PC-3 (cell line): ENCODE measurements at regions not wholly inside any gene's neighbourhood (a gene's known extent, or its start where the extent isn't known, plus 50 kb on each side); places are given as distances from the start of the nearest gene placed in this dataset.

Experiments used
- ATAC-seq: fragments of 200-7000 bp; cut with Tn5 transposase; 2 replicates; pipeline ENCODE4 v1.9.1; 2020; ENCODE audit warnings: mild to moderate bottlenecking, moderate library complexity
- BruUV-seq: library from RNA; stranded (reverse); fragments of 400-500 nt; replicated peaks from 2 replicates; lab custom pipeline; 2021; lab: Mats Ljungman, UMichigan
- CTCF ChIA-PET: fragments of 300-600 bp; sonication (Branson Sonifier 250); formaldehyde crosslinking; loops from one replicate; lab custom pipeline; 2022; ENCODE audit warnings: antibody characterized with exemption; lab: Charles Lee
- POLR2A ChIA-PET: fragments of 300-600 bp; sonication (Branson Sonifier 250); formaldehyde crosslinking; loops from one replicate; lab custom pipeline; 2022; ENCODE audit warnings: antibody characterized with exemption; ENCODE audit not compliant: unreplicated experiment; lab: Charles Lee
- DNase-seq: peaks from one replicate; pipeline ENCODE4 v3.0.0-alpha.2; 2015
- H2AFZ ChIP-seq: fragments of 300-600 bp; sonication (generic); 2 replicates; pipeline ENCODE4 v1.6.0; 2016; ENCODE audit warnings: antibody characterized with exemption, low read length
- H3F3A ChIP-seq: fragments of 300-600 bp; sonication (generic); one replicate; pipeline ENCODE4 v1.6.0; 2017; ENCODE audit warnings: antibody characterized with exemption, low read length, control low read depth, mild to moderate bottlenecking; ENCODE audit not compliant: unreplicated experiment
- H3K27ac ChIP-seq: fragments of 300-600 bp; sonication (generic); 2 replicates; pipeline ENCODE4 v1.5.1; 2016; ENCODE audit warnings: mild to moderate bottlenecking, low read length
- H3K27me3 ChIP-seq: fragments of 300-600 bp; sonication (generic); 2 replicates; pipeline ENCODE4 v1.6.1; 2016; ENCODE audit warnings: low read length, mixed read lengths
- H3K36me3 ChIP-seq: fragments of 300-600 bp; sonication (generic); 2 replicates; pipeline ENCODE4 v1.6.1; 2016; ENCODE audit warnings: low read depth, mixed run types, low read length, mixed read lengths
- H3K4me1 ChIP-seq: fragments of 300-600 bp; sonication (generic); 2 replicates; pipeline ENCODE4 v1.5.1; 2016; ENCODE audit warnings: low read length; ENCODE audit not compliant: insufficient read depth
- H3K4me2 ChIP-seq: fragments of 300-600 bp; sonication (generic); 2 replicates; pipeline ENCODE4 v1.6.0; 2016; ENCODE audit warnings: low read length
- H3K4me3 ChIP-seq: fragments of 300-600 bp; sonication (generic); 2 replicates; pipeline ENCODE4 v1.5.1; 2016; ENCODE audit warnings: mild to moderate bottlenecking, low read length, mixed read lengths
- H3K79me2 ChIP-seq: fragments of 300-600 bp; sonication (generic); 2 replicates; pipeline ENCODE4 v1.6.1; 2017; ENCODE audit warnings: low read length, mixed read lengths
- H3K9ac ChIP-seq: fragments of 300-600 bp; sonication (generic); 2 replicates; pipeline ENCODE4 v1.6.0; 2016; ENCODE audit warnings: mild to moderate bottlenecking, low read length
- H3K9me2 ChIP-seq: fragments of 300-600 bp; sonication (generic); replicated peaks from 2 replicates; pipeline ENCODE4 v1.6.1; 2016; ENCODE audit warnings: mixed run types, low read length, mixed read lengths
- H3K9me3 ChIP-seq: fragments of 300-600 bp; sonication (generic); 2 replicates; pipeline ENCODE4 v1.6.1; 2016; ENCODE audit warnings: low read length, mixed read lengths
- H4K20me1 ChIP-seq: fragments of 300-600 bp; sonication (generic); 2 replicates; pipeline ENCODE4 v1.6.1; 2016; ENCODE audit warnings: low read length, mixed read lengths
- CTCF ChIP-seq: fragments of 300-600 bp; sonication (generic); conservative IDR thresholded peaks from 2 replicates; pipeline ENCODE4 v1.5.1; 2017; ENCODE audit warnings: antibody characterized with exemption, low read depth, mild to moderate bottlenecking, low read length
- EZH2 ChIP-seq: fragments of 300-600 bp; sonication (generic); IDR thresholded peaks from one replicate; pipeline ENCODE4 v1.6.1; 2017; ENCODE audit warnings: antibody characterized with exemption, mild to moderate bottlenecking, low read length; ENCODE audit not compliant: unreplicated experiment
- EZH2phosphoT487 ChIP-seq: fragments of 300-600 bp; sonication (generic); IDR thresholded peaks from 2 replicates; pipeline ENCODE4 v1.6.1; 2018; ENCODE audit warnings: mild to moderate bottlenecking, antibody characterized with exemption, low read length, borderline replicate concordance
- intact Hi-C: fragments of 100-400 bp; cut with micrococcal nuclease; formaldehyde crosslinking; loops from 2 replicates; pipeline ENCODE4 v1.9.0; 2023

GRCh38 chr12:90343966-90344365 lies 611.0 kb downstream of the CCER1 start:
- H3F3A ChIP-seq: no peaks in the 10 kb centered on the region
- intact Hi-C loops: no loop called here
- ATAC-seq (no peak), DNase-seq (no peak)
- no peak overlapping the region for H3K4me3 ChIP-seq
- no peak overlapping the region for H3K27ac ChIP-seq
- H3K79me2 ChIP-seq: no peaks in the 10 kb centered on the region
- ChIA-PET POLR2A (no interaction called here), CTCF (no interaction called here)
- TF ChIP-seq EZH2phosphoT487 (no peak), EZH2 (no peak), CTCF (no peak)
- no peak overlapping the region for H2AFZ ChIP-seq
- no peaks in the 10 kb centered on the region for H3K27me3 ChIP-seq
- H4K20me1 ChIP-seq: no peaks in the 10 kb centered on the region
- no TSS peak for BruUV-seq
- no peaks in the 10 kb centered on the region for H3K9me3 ChIP-seq
- no peaks in the 10 kb centered on the region for H3K36me3 ChIP-seq
- no peaks in the 10 kb centered on the region for H3K9me2 ChIP-seq
- H3K4me1 ChIP-seq: no peaks in the 10 kb centered on the region
- no peak overlapping the region for H3K9ac ChIP-seq
- no peak overlapping the region for H3K4me2 ChIP-seq

- ChIA-PET POLR2A (no interaction called here), CTCF (no interaction called here)
Observed at GRCh38 chr12:90342081-90342480, 612.9 kb downstream of the CCER1 start.

More at GRCh38 chr12:90342081-90342480, 612.9 kb downstream of the CCER1 start:
- Histone ChIP-seq H3K4me3 (no peak overlapping the region), H3K9me2 (no peaks in the 10 kb centered on the region), H3K4me1 (no peaks in the 10 kb centered on the region), H4K20me1 (no peaks in the 10 kb centered on the region), H2AFZ (no peak overlapping the region), H3K79me2 (no peaks in the 10 kb centered on the region), H3K9ac (no peak overlapping the region), H3K9me3 (no peaks in the 10 kb centered on the region), H3K27ac (no peak overlapping the region), H3K27me3 (no peaks in the 10 kb centered on the region), H3K4me2 (no peak overlapping the region), H3K36me3 (no peaks in the 10 kb centered on the region), H3F3A (no peaks in the 10 kb centered on the region)
- DNase-seq (no peak), ATAC-seq (no peak)
- TF ChIP-seq CTCF (no peak), EZH2phosphoT487 (no peak), EZH2 (no peak)
- intact Hi-C loops: no loop called here
- no TSS peak for BruUV-seq
